Testis (tissue), 2 donors: ENCODE measurements at regions not wholly inside any gene's neighbourhood (a gene's known extent, or its start where the extent isn't known, plus 50 kb on each side); places are given as distances from the start of the nearest gene placed in this dataset.

Experiments
- DNase-seq: peaks from one replicate; pipeline ENCODE4 v3.0.0-alpha.2; 2019
- H3K27ac ChIP-seq, 2 donors: fragments of 200-600 bp; sonication (generic); one replicate each; pipeline ENCODE4 v1.5.1; 2019
- H3K27me3 ChIP-seq: fragments of 200-600 bp; sonication (generic); one replicate; pipeline ENCODE4 v1.5.1; 2019
- H3K36me3 ChIP-seq: fragments of 200-600 bp; sonication (generic); one replicate; pipeline ENCODE4 v1.5.1; 2017; ENCODE audit warnings: low read depth; ENCODE audit errors: missing control alignments
- H3K4me1 ChIP-seq: fragments of 200-600 bp; sonication (generic); one replicate; pipeline ENCODE4 v1.5.1; 2019
- H3K4me3 ChIP-seq, 2 donors: fragments of 200-600 bp; sonication (generic); one replicate each; pipeline ENCODE4 v1.5.1; 2017 to 2019
- H3K9me3 ChIP-seq: fragments of 200-600 bp; sonication (generic); one replicate; pipeline ENCODE4 v1.5.1; 2017
- POLR2A ChIP-seq: fragments of 450-650 bp; IDR thresholded peaks from one replicate; pipeline ENCODE4 v1.6.1; 2017; ENCODE audit warnings: antibody characterized with exemption, mild to moderate bottlenecking, moderate library complexity
- WGBS, 2 donors: methylation state at CpG; one replicate each; pipeline ENCODE4 v1.1.5; 2018; 5-methylcytosine and 5-hydroxymethylcytosine counted together
- intact Hi-C: fragments of 100-400 bp; cut with DNase I; formaldehyde crosslinking; loops from one replicate; pipeline ENCODE4 v1.15.1; 2023; ENCODE audit warnings: low total_unique reads
- TF ChIP-seq, protein P1 (sequence below), 3 experiments: fragments of 450-650 bp in 2 of 3; fragments of 200-600 bp in 1 of 3; sonication (generic) in 1 of 3; IDR thresholded peaks; one replicate each; pipeline ENCODE4 v1.5.1; 2016 to 2019; ENCODE audit warnings: antibody characterized with exemption in 3 of 3, mild to moderate bottlenecking in 2 of 3, moderate library complexity in 1 of 3

- Histone ChIP-seq H3K4me1 (no peaks in the 10 kb centered on the region), H3K9me3 (no peaks in the 10 kb centered on the region), H3K27me3 (no peaks in the 10 kb centered on the region), H3K27ac (no peak overlapping the region), H3K36me3 (no peaks in the 10 kb centered on the region), H3K4me3 (no peak overlapping the region)
- intact Hi-C loops = no loop called here
- TF ChIP-seq, protein P1, sequence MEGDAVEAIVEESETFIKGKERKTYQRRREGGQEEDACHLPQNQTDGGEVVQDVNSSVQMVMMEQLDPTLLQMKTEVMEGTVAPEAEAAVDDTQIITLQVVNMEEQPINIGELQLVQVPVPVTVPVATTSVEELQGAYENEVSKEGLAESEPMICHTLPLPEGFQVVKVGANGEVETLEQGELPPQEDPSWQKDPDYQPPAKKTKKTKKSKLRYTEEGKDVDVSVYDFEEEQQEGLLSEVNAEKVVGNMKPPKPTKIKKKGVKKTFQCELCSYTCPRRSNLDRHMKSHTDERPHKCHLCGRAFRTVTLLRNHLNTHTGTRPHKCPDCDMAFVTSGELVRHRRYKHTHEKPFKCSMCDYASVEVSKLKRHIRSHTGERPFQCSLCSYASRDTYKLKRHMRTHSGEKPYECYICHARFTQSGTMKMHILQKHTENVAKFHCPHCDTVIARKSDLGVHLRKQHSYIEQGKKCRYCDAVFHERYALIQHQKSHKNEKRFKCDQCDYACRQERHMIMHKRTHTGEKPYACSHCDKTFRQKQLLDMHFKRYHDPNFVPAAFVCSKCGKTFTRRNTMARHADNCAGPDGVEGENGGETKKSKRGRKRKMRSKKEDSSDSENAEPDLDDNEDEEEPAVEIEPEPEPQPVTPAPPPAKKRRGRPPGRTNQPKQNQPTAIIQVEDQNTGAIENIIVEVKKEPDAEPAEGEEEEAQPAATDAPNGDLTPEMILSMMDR (IDR thresholded peaks at IDR 0.05) = no peak
- TF ChIP-seq POLR2A = no peak
- no peak for DNase-seq
- WGBS, 2 donors = 78 to 84% methylated on average over 1 of the region's 1 CpG
Observed at GRCh38 chr21:21624674-21625073, 626.5 kb downstream of the NCAM2 start.

- Histone ChIP-seq H3K36me3 (no peaks in the 10 kb centered on the region), H3K4me3 (no peak overlapping the region), H3K27ac (no peak overlapping the region), H3K4me1 (no peaks in the 10 kb centered on the region), H3K27me3 (no peaks in the 10 kb centered on the region), H3K9me3 (no peaks in the 10 kb centered on the region)
- 74 to 81% methylated on average over 5 of the region's 5 CpGs for WGBS, 2 donors
- DNase-seq = no peak
- TF ChIP-seq POLR2A = no peak
- TF ChIP-seq, protein P1 (IDR thresholded peaks at IDR 0.05) = no peak
- intact Hi-C loops = no loop called here
Observed at GRCh38 chr21:21631961-21632360, 633.8 kb downstream of the NCAM2 start.

- no peaks in the 10 kb centered on the region for H3K9me3 ChIP-seq
- no peak for TF ChIP-seq POLR2A
- TF ChIP-seq, protein P1 (IDR thresholded peaks at IDR 0.05) = no peak
- no peaks in the 10 kb centered on the region for H3K27me3 ChIP-seq
Observed at GRCh38 chr21:21632926-21633325, 634.7 kb downstream of the NCAM2 start.

GRCh38 chr21:21661741-21662140, 663.5 kb downstream of the NCAM2 start:
- H3K27me3 ChIP-seq = no peaks in the 10 kb centered on the region
- no peak overlapping the region for H3K4me3 ChIP-seq
- H3K27ac ChIP-seq = no peak overlapping the region
- no peaks in the 10 kb centered on the region for H3K9me3 ChIP-seq
- no peaks in the 10 kb centered on the region for H3K4me1 ChIP-seq
- intact Hi-C loops = no loop called here
- DNase-seq = no peak
- no peak for TF ChIP-seq POLR2A
- TF ChIP-seq, protein P1 (IDR thresholded peaks at IDR 0.05) = no peak
- H3K36me3 ChIP-seq = no peaks in the 10 kb centered on the region
- WGBS, 2 donors = 86 to 90% methylated on average over 1 of the region's 1 CpG

More at GRCh38 chr21:21632926-21633325, 634.7 kb downstream of the NCAM2 start:
- H3K4me1 ChIP-seq = no peaks in the 10 kb centered on the region
- no peak overlapping the region for H3K4me3 ChIP-seq
- H3K36me3 ChIP-seq = no peaks in the 10 kb centered on the region
- intact Hi-C loops = no loop called here
- 93 to 98% methylated on average over 2 of the region's 2 CpGs for WGBS, 2 donors
- no peak overlapping the region for H3K27ac ChIP-seq
- no peak for DNase-seq

GRCh38 chr21:21662776-21663175, 664.6 kb downstream of the NCAM2 start:
- intact Hi-C loops = no loop called here
- Histone ChIP-seq H3K4me1 (no peaks in the 10 kb centered on the region), H3K36me3 (no peaks in the 10 kb centered on the region), H3K27ac (no peak overlapping the region), H3K4me3 (no peak overlapping the region), H3K27me3 (no peaks in the 10 kb centered on the region), H3K9me3 (no peaks in the 10 kb centered on the region)
- TF ChIP-seq POLR2A = no peak
- TF ChIP-seq, protein P1 (IDR thresholded peaks at IDR 0.05) = no peak
- 74 to 89% methylated on average over 1 of the region's 1 CpG for WGBS, 2 donors
- no peak for DNase-seq
